GM10266 (cell line): ENCODE measurements at regions not wholly inside any gene's neighbourhood (a gene's known extent, or its start where the extent isn't known, plus 50 kb on each side); places are given as distances from the start of the nearest gene placed in this dataset.

Experiments used
- DNase-seq: peaks from one replicate; pipeline ENCODE4 v3.0.0; 2012; ENCODE audit errors: extremely low spot score
- TF ChIP-seq, protein P1 (sequence below): IDR thresholded peaks from 2 replicates; pipeline ENCODE4 v1.5.1; 2012; ENCODE audit warnings: mild to moderate bottlenecking, low read depth; ENCODE audit not compliant: control insufficient read depth, insufficient read depth; ENCODE audit errors: missing control alignments

DNA sequence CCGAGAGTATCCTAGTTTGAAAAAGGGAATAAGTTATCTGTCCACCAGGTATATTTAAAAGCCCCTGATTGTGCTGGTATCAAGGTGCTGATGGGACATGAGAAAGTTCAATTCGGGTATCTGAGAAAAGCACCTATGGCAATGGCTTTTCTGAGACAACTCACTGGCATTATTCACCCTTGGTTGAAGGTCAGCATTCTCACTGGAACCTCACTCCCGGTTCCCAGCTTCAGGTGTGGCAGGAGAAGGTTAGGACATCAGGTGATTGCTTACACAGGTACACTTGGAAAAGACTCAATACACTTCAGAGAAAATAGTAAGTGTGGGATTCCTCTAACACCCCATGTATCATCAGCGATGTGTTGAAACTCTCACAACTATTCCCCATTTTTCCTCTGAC is 643.1 kb downstream of the INHBA start:
- TF ChIP-seq, protein P1, sequence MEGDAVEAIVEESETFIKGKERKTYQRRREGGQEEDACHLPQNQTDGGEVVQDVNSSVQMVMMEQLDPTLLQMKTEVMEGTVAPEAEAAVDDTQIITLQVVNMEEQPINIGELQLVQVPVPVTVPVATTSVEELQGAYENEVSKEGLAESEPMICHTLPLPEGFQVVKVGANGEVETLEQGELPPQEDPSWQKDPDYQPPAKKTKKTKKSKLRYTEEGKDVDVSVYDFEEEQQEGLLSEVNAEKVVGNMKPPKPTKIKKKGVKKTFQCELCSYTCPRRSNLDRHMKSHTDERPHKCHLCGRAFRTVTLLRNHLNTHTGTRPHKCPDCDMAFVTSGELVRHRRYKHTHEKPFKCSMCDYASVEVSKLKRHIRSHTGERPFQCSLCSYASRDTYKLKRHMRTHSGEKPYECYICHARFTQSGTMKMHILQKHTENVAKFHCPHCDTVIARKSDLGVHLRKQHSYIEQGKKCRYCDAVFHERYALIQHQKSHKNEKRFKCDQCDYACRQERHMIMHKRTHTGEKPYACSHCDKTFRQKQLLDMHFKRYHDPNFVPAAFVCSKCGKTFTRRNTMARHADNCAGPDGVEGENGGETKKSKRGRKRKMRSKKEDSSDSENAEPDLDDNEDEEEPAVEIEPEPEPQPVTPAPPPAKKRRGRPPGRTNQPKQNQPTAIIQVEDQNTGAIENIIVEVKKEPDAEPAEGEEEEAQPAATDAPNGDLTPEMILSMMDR: no peak
- DNase-seq: no peak

DNA sequence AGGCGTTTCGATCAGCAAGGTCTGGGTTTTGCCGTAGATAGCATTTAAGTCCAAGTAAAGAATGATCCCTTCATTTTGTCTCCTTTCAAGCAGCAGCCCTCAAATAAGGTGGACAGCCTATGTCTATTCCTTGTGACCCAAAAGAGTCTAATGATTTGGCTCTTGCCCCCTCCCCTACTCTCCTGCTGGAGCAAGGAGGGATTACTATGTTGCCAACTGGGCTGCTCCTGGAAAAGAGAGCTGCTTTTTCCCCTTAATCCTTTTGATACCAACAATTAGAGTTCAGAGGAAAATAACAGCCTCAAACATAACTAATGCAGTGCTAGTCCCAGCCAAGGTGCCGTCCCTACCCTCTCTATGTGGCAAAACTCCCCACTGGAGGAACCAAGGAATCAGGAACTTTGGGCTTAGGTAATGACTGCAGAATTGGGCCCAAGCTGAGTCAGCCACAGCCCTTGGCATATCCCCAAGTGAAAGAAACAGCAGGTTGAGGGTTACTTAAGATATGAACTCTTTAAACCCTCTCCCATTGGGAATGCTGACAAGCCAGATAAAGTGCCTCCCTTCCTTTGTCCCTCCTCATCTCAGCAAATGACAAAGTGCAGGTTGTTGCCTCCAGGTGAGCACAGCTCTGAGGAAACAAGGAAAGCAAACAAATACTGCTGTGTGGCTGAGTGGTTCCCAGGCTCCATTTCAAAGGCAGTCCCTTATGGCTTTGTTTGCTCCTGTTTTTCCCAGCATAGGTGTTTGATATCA is 643.7 kb downstream of the INHBA start:
- DNase-seq: no peak
- TF ChIP-seq, protein P1: no peak

DNA sequence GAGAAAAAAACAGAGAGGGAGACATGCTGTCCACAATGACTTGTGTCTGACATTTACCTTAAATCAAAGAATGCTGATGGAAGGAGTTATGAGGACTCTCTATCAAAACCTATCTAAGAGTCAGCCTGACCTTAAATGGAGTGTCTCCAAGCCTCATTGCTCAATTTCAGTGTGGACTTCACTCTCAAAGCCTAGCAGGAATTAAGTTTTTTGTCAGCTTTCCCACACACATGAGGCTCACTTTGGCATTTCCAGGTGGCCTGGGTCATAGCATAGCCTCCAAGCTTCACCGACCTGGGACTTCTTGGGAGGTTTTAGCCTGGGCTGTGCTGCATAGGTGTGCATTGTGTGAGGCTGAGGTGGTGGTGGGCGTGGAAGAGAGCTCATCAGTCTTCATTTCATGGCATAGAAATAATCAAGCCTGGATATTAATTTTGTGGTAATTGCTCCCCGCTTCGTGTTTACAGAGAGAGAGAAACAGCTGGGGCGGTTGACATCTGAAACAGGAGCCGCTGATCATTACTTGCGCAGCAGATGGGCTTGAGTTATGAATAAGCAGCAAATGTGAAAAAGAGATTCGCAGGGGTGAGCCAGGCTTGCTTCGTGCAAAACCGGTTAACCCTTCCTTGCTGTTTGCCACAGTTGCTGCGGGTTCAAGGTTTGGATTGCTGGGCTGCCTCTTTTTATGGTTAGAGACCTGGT is 647.8 kb downstream of the INHBA start:
- TF ChIP-seq, protein P1: no peak
- DNase-seq: no peak

DNA sequence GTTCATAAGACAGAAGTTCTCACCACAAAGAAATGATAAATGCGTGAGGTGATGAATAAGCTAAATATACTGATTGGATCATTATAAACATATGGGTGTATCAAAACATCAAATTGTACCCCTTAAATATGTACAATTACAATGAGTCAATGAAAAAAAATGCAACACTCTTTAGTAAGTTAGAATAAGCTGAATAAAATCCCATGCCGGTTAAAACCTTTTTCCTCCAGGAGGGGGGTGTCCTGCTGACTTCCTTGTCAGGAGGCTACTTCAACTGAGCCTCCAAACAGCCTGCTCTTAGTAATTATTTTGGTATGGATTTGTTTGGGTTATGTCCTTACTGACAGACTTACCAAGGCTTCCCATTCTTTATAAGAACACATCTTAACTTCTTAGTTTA is 649.1 kb downstream of the INHBA start:
- TF ChIP-seq, protein P1: no peak
- no peak for DNase-seq

DNA sequence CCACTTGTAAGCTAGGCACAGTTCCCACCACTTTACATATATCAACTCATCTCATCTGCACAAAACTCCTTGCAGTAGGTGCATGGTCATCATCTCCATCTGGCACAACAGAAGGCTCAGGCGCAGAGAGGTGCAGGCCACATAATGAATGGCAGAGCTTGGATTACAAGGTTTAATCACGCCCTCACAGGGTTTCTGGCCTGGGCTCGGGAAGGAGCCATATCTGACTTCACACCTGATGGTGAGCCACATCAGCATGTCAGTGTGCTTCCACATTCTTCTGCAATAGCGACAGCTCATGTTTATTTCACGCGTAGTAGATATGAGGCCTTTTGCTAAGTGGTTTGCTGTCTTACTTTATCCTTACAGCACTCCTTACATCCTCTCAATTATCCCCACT is 650.2 kb downstream of the INHBA start:
- no peak for DNase-seq
- TF ChIP-seq, protein P1: no peak

DNA sequence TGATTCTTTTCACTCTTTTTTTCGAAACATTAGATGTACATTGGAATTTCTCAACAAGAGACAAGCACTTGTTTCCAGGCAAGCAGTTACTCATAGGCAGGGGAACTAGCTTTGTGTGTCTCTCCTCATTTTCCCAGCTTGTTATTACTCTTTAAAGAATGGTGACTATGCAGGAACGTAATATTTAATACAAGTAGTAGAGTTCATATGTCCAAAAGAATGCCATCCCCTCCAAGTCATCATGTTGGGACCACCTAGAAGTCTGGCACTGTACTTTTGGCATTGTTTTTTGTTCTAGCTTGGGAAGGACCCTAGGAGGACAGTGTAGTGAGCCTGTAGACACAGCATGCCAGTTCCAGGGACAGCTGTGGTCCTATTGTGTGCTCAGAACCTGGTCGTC is 650.7 kb downstream of the INHBA start:
- TF ChIP-seq, protein P1: no peak
- DNase-seq: no peak

DNA sequence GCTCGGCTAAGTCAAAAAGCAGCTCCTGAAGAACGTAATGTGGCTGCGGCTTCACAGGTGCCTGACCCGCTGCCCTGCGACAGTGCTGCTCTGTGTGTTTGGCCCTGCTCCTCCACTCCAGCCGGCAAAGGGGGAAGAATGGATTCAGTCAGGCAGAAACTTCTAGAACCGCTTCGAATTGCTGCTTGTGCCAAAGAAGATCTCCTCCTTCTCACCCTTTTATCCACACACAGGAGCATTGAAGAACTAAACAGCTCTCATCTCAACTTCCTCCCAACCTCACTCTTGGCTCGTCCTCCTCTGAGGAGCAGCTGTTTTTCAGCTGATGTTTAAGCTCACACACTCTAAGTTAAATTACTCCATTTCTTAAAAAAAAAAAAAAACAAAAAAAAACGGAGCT is 651.4 kb downstream of the INHBA start:
- no peak for DNase-seq
- TF ChIP-seq, protein P1: no peak
